ENCODE measurements at regions not wholly inside any gene's neighbourhood (a gene's known extent, or its start where the extent isn't known, plus 50 kb on each side); places are given as distances from the start of the nearest gene placed in this dataset.

DNA sequence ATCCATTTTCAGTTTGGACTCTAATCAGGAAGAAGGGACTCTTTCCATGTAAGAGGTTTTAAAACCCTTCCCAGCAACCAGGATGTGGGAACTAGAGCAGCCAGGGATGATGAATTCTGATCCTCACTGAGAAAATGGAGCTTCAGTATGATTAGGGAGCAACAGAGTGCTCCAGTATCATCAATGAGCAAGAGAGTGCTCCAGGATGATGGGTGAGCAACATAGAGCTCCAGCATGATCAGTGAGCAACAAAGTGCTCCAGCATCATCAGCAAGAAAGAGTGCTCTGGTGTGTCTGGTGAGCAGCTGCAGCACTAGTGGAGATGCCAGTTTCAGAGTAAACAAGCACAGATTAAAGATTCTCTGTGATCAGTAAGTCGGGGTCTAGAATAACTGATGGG lies 106.4 kb upstream of the LPP start:
- BruUV-seq (replicated peaks) = no TSS peak
- DNase-seq (ENCODE audit: low read depth, low spot score) = no peak
- no peaks in the 10 kb centered on the region for H3K4me1 ChIP-seq (ENCODE audit: control insufficient read depth, insufficient read depth, low read length)
- H3K27me3 ChIP-seq (ENCODE audit: control insufficient read depth, insufficient read depth, low read length) = peaks cover 2% of the 10 kb centered on the region; the same call in 1 of the 2 replicates
- TF ChIP-seq, protein P1, sequence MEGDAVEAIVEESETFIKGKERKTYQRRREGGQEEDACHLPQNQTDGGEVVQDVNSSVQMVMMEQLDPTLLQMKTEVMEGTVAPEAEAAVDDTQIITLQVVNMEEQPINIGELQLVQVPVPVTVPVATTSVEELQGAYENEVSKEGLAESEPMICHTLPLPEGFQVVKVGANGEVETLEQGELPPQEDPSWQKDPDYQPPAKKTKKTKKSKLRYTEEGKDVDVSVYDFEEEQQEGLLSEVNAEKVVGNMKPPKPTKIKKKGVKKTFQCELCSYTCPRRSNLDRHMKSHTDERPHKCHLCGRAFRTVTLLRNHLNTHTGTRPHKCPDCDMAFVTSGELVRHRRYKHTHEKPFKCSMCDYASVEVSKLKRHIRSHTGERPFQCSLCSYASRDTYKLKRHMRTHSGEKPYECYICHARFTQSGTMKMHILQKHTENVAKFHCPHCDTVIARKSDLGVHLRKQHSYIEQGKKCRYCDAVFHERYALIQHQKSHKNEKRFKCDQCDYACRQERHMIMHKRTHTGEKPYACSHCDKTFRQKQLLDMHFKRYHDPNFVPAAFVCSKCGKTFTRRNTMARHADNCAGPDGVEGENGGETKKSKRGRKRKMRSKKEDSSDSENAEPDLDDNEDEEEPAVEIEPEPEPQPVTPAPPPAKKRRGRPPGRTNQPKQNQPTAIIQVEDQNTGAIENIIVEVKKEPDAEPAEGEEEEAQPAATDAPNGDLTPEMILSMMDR (IDR thresholded peaks at IDR 0.05) = no peak
- TF ChIP-seq, protein P2, sequence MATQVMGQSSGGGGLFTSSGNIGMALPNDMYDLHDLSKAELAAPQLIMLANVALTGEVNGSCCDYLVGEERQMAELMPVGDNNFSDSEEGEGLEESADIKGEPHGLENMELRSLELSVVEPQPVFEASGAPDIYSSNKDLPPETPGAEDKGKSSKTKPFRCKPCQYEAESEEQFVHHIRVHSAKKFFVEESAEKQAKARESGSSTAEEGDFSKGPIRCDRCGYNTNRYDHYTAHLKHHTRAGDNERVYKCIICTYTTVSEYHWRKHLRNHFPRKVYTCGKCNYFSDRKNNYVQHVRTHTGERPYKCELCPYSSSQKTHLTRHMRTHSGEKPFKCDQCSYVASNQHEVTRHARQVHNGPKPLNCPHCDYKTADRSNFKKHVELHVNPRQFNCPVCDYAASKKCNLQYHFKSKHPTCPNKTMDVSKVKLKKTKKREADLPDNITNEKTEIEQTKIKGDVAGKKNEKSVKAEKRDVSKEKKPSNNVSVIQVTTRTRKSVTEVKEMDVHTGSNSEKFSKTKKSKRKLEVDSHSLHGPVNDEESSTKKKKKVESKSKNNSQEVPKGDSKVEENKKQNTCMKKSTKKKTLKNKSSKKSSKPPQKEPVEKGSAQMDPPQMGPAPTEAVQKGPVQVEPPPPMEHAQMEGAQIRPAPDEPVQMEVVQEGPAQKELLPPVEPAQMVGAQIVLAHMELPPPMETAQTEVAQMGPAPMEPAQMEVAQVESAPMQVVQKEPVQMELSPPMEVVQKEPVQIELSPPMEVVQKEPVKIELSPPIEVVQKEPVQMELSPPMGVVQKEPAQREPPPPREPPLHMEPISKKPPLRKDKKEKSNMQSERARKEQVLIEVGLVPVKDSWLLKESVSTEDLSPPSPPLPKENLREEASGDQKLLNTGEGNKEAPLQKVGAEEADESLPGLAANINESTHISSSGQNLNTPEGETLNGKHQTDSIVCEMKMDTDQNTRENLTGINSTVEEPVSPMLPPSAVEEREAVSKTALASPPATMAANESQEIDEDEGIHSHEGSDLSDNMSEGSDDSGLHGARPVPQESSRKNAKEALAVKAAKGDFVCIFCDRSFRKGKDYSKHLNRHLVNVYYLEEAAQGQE (IDR thresholded peaks at IDR 0.05; ENCODE audit: insufficient read depth in 1 of 2, low read depth in 2 of 2, low read length in 1 of 2) = no peak
- no peak for TF ChIP-seq TCF7L2 (IDR thresholded peaks at IDR 0.05; ENCODE audit: low read depth, low read length)
- no peak for TF ChIP-seq SIN3A (IDR thresholded peaks at IDR 0.05; ENCODE audit: borderline replicate concordance, insufficient read depth, low read depth, low read length)
- no peak for TF ChIP-seq POLR2AphosphoS5 (IDR thresholded peaks at IDR 0.05; ENCODE audit: low read depth, low read length)
- POLR2A ChIA-PET = no interaction called here
- no peak overlapping the region for H3K27ac ChIP-seq (ENCODE audit: low read length)
- H3K9me3 ChIP-seq (ENCODE audit: control insufficient read depth, insufficient read depth, low read depth, low read length) = no peaks in the 10 kb centered on the region
- no peak for ATAC-seq
- intact Hi-C loops (cut with micrococcal nuclease; ENCODE audit: unreplicated experiment) = no loop called here
- no peaks in the 10 kb centered on the region for H3K36me3 ChIP-seq (ENCODE audit: control insufficient read depth, insufficient read depth, low read length)
- H3K4me3 ChIP-seq (ENCODE audit: low read depth in 2 of 2, low read length in 2 of 2) = no peak overlapping the region
- in situ Hi-C loops (cut with HindIII; ENCODE audit: low pct_unique_long_range_greater_than_20kb, low sequenced_read_pairs) = no loop called here
- CTCF ChIA-PET = no interaction called here

DNA sequence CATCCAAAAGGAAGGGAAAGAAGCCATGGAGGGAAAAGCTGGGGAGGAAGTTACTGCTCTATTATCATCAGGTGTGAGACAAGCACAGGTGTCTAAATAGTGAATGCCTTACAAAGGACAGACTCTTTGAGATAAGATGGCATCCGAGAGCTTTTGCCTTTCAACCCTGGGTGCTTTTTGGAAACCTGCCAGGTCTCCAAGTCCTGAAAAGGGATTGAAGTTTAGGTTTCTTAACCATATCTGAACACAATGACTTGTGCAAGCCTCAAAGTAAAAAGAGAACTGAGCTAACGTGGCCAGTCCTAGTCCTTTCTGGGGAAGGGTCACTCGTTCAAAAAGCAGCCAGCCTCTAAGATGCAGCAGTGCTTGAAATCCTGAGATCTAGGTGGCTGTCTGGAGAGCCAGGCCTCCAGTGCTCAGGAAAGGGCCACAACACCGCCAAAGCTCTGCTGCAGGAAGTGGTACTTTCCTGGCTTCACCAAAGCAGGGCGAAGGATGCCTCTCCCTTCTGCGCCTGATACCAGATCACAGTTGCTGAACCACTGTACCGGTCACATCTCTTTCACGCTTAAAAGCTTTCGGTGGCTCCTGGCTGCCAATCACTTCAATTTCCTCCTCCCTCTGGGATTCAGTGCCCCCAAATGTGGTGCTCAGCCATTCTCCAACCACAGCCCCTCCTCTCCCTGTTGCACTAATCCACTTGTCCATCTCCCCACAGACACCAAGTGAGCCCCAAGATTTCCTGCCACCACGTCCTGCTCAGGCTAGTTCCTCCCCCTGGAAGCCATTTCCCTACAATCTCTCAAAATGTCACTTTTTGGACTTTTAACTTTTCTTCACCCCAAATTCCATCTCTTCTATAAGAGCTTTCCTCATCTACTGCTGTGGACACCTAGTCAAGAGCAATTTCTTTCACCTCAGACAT lies 104.1 kb upstream of the LPP start:
- no peak for TF ChIP-seq SIN3A (IDR thresholded peaks at IDR 0.05; ENCODE audit: borderline replicate concordance, insufficient read depth, low read depth, low read length)
- no peak for TF ChIP-seq POLR2AphosphoS5 (IDR thresholded peaks at IDR 0.05; ENCODE audit: low read depth, low read length)
- TF ChIP-seq, protein P2 (IDR thresholded peaks at IDR 0.05; ENCODE audit: insufficient read depth in 1 of 2, low read depth in 2 of 2, low read length in 1 of 2) = no peak
- TF ChIP-seq TCF7L2 (IDR thresholded peaks at IDR 0.05; ENCODE audit: low read depth, low read length) = no peak
- TF ChIP-seq, protein P1 (IDR thresholded peaks at IDR 0.05) = no peak
- CTCF ChIA-PET = no interaction called here
- H3K36me3 ChIP-seq (ENCODE audit: control insufficient read depth, insufficient read depth, low read length) = no peaks in the 10 kb centered on the region

More for the DNA sequence above, 104.1 kb upstream of the LPP start:
- Histone ChIP-seq H3K4me1 (ENCODE audit: control insufficient read depth, insufficient read depth, low read length) (no peaks in the 10 kb centered on the region), H3K4me3 (ENCODE audit: low read depth in 2 of 2, low read length in 2 of 2) (no peak overlapping the region), H3K27me3 (ENCODE audit: control insufficient read depth, insufficient read depth, low read length) (peaks cover 2% of the 10 kb centered on the region; the same call in 1 of the 2 replicates), H3K9me3 (ENCODE audit: control insufficient read depth, insufficient read depth, low read depth, low read length) (no peaks in the 10 kb centered on the region), H3K27ac (ENCODE audit: low read length) (no peak overlapping the region)
- intact Hi-C loops (cut with micrococcal nuclease; ENCODE audit: unreplicated experiment) (no loop called here), in situ Hi-C loops (cut with HindIII; ENCODE audit: low pct_unique_long_range_greater_than_20kb, low sequenced_read_pairs) (no loop called here)
- DNase-seq (ENCODE audit: low read depth, low spot score) (no peak), ATAC-seq (0 out of 2 replicates have a peak, but pooled peaks have one; percentile 18)
- POLR2A ChIA-PET = interaction anchor here (0.6 kb wide), 1 partner anchor 1046 kb away, joined by 4 read pairs; no protein-coding TSS in a partner anchor
- no TSS peak for BruUV-seq (replicated peaks)

All from Panc1 (cell line).